ENCODE measurements at regions not wholly inside any gene's neighbourhood (a gene's known extent, or its start where the extent isn't known, plus 50 kb on each side); places are given as distances from the start of the nearest gene placed in this dataset.

DNA sequence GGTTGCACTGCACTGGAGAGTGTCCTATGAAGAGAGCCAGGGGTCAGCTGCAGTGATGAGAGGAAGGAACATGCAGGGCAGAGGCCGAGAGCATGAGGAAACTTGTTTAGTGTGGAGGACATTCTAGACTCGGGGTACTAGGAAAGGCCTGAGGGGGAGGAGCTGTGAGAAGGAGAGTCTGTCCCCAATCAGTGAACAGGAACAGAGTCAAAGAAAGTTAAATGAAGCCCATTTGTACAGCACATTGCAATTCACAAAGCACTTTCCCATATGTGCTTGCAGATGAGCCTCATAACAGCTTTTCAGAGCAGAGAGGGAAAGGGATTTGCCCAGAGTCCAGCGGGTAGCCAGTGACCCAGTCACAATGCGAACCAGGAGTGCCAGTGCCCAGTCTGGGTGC, 83.4 kb downstream of the NAV1 start:
- TF ChIP-seq CTCF (conservative IDR thresholded peaks at IDR 0.05; ENCODE audit: low read depth, low read length) = no peak
- TF ChIP-seq EZH2 (IDR thresholded peaks at IDR 0.05; ENCODE audit: borderline replicate concordance, low read depth, low read length, poor library complexity, severe bottlenecking) = no peak
